ENCODE measurements at regions not wholly inside any gene's neighbourhood (a gene's known extent, or its start where the extent isn't known, plus 50 kb on each side); places are given as distances from the start of the nearest gene placed in this dataset.

GRCh38 chr6:84514089-84514971, 250.1 kb downstream of the TBX18 start:
- no peak for DNase-seq (ENCODE audit: low spot score, unreplicated experiment)
- TF ChIP-seq, protein P1, sequence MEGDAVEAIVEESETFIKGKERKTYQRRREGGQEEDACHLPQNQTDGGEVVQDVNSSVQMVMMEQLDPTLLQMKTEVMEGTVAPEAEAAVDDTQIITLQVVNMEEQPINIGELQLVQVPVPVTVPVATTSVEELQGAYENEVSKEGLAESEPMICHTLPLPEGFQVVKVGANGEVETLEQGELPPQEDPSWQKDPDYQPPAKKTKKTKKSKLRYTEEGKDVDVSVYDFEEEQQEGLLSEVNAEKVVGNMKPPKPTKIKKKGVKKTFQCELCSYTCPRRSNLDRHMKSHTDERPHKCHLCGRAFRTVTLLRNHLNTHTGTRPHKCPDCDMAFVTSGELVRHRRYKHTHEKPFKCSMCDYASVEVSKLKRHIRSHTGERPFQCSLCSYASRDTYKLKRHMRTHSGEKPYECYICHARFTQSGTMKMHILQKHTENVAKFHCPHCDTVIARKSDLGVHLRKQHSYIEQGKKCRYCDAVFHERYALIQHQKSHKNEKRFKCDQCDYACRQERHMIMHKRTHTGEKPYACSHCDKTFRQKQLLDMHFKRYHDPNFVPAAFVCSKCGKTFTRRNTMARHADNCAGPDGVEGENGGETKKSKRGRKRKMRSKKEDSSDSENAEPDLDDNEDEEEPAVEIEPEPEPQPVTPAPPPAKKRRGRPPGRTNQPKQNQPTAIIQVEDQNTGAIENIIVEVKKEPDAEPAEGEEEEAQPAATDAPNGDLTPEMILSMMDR (IDR thresholded peaks at IDR 0.05; ENCODE audit: unreplicated experiment), result no peak
- Mint-ChIP-seq H3K27ac (no peak overlapping the region), H3K36me3 (ENCODE audit: insufficient read depth) (no peaks in the 10 kb centered on the region), H3K4me3 (ENCODE audit: low read depth) (no peak overlapping the region), H3K9me3 (ENCODE audit: low read depth) (no peaks in the 10 kb centered on the region), H3K4me1 (ENCODE audit: low read depth) (peaks cover 17% of the 10 kb centered on the region), H3K27me3 (peaks cover 51% of the 10 kb centered on the region)

GRCh38 chr6:84512391-84512790, 252.0 kb downstream of the TBX18 start:
- TF ChIP-seq, protein P1 (IDR thresholded peaks at IDR 0.05; ENCODE audit: unreplicated experiment), result no peak
- H3K27ac Mint-ChIP-seq, result no peak overlapping the region
- H3K27me3 Mint-ChIP-seq, result peaks cover 49% of the 10 kb centered on the region
- no peaks in the 10 kb centered on the region for H3K36me3 Mint-ChIP-seq (ENCODE audit: insufficient read depth)
- peaks cover 1% of the 10 kb centered on the region for H3K9me3 Mint-ChIP-seq (ENCODE audit: low read depth)
- no peak overlapping the region for H3K4me3 Mint-ChIP-seq (ENCODE audit: low read depth)
- no peak for DNase-seq (ENCODE audit: low spot score, unreplicated experiment)
- peaks cover 4% of the 10 kb centered on the region for H3K4me1 Mint-ChIP-seq (ENCODE audit: low read depth)

DNA sequence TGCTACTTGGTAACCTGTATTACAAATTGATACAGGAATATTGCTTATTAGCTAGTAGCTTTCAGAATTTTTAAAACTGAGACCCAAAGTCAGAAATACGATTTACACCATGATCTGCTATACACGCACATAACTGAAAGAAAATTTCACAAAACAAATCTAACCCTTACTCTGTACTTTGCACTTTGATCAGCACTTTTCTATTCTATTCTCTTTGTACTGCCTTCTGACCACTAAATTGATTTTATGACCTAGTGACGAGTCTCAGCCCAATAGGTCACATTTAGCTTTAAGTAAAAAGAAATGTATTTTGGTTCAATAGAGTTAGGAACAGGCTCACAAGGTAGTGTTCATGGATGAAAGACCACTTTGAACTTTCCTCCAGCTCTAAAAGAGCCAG, 252.5 kb downstream of the TBX18 start:
- H3K27ac Mint-ChIP-seq, result no peak overlapping the region
- no peak for DNase-seq (ENCODE audit: low spot score, unreplicated experiment)
- H3K36me3 Mint-ChIP-seq (ENCODE audit: insufficient read depth), result no peaks in the 10 kb centered on the region
- H3K4me1 Mint-ChIP-seq (ENCODE audit: low read depth), result peaks cover 4% of the 10 kb centered on the region
- H3K27me3 Mint-ChIP-seq, result peaks cover 47% of the 10 kb centered on the region
- H3K9me3 Mint-ChIP-seq (ENCODE audit: low read depth), result peaks cover 6% of the 10 kb centered on the region
- no peak overlapping the region for H3K4me3 Mint-ChIP-seq (ENCODE audit: low read depth)
- TF ChIP-seq, protein P1 (IDR thresholded peaks at IDR 0.05; ENCODE audit: unreplicated experiment), result no peak

DNA sequence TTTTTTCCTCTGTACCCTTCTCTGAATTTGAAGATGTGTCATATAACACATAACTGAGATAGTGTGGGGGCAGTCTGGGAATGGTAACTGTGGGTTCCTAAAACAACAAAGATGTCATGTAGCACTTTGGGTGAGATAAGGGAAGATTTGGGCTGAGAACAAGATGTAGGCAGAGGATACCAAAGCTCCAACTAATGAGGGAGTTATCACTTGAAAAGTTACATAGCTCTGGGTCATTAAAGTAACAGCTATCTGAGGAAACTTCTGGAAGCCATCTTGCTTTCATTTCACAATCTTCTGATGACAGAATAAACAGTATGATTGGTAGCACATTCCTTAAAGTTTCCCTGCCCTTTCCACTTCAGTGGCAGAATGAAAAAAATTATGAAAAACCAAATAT, 255.4 kb downstream of the TBX18 start:
- TF ChIP-seq, protein P1 (IDR thresholded peaks at IDR 0.05; ENCODE audit: unreplicated experiment), result no peak
- peaks cover 4% of the 10 kb centered on the region for H3K4me1 Mint-ChIP-seq (ENCODE audit: low read depth)
- no peaks in the 10 kb centered on the region for H3K36me3 Mint-ChIP-seq (ENCODE audit: insufficient read depth)
- no peak overlapping the region for H3K4me3 Mint-ChIP-seq (ENCODE audit: low read depth)
- H3K27ac Mint-ChIP-seq, result no peak overlapping the region
- DNase-seq (ENCODE audit: low spot score, unreplicated experiment), result no peak
- H3K9me3 Mint-ChIP-seq (ENCODE audit: low read depth), result peaks cover 10% of the 10 kb centered on the region
- H3K27me3 Mint-ChIP-seq, result peaks cover 18% of the 10 kb centered on the region

GRCh38 chr6:84508334-84508733, 256.1 kb downstream of the TBX18 start:
- no peak overlapping the region for H3K4me3 Mint-ChIP-seq (ENCODE audit: low read depth)
- no peak overlapping the region for H3K27ac Mint-ChIP-seq
- H3K27me3 Mint-ChIP-seq, result peaks cover 14% of the 10 kb centered on the region
- TF ChIP-seq, protein P1 (IDR thresholded peaks at IDR 0.05; ENCODE audit: unreplicated experiment), result no peak
- H3K9me3 Mint-ChIP-seq (ENCODE audit: low read depth), result peaks cover 10% of the 10 kb centered on the region
- H3K36me3 Mint-ChIP-seq (ENCODE audit: insufficient read depth), result no peaks in the 10 kb centered on the region
- peaks cover 4% of the 10 kb centered on the region for H3K4me1 Mint-ChIP-seq (ENCODE audit: low read depth)
- DNase-seq (ENCODE audit: low spot score, unreplicated experiment), result no peak
